ENCODE measurements at regions not wholly inside any gene's neighbourhood (a gene's known extent, or its start where the extent isn't known, plus 50 kb on each side); places are given as distances from the start of the nearest gene placed in this dataset.

DNA sequence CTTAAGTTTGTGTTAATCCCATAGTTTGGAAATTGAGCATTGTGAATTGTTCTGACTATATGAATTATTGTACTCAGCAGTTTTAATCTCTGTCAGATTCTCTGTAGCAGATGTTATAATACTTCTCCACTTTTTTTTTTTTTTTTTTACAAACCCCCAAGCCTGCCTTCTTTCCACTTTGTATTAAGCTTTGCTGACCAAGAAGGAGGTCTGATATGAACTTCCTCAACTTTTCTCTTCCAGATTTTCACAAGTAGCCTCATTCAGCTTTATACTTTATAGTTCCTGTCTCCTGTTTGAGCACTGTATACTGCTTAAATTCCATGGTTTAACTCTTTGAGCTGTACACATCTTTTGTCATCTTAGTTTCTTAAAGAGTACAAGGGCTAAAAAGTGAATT, 105.0 kb downstream of the HAUS1 start:
- TF ChIP-seq EZH2 (IDR thresholded peaks at IDR 0.05), result no peak
- TF ChIP-seq, protein P1, sequence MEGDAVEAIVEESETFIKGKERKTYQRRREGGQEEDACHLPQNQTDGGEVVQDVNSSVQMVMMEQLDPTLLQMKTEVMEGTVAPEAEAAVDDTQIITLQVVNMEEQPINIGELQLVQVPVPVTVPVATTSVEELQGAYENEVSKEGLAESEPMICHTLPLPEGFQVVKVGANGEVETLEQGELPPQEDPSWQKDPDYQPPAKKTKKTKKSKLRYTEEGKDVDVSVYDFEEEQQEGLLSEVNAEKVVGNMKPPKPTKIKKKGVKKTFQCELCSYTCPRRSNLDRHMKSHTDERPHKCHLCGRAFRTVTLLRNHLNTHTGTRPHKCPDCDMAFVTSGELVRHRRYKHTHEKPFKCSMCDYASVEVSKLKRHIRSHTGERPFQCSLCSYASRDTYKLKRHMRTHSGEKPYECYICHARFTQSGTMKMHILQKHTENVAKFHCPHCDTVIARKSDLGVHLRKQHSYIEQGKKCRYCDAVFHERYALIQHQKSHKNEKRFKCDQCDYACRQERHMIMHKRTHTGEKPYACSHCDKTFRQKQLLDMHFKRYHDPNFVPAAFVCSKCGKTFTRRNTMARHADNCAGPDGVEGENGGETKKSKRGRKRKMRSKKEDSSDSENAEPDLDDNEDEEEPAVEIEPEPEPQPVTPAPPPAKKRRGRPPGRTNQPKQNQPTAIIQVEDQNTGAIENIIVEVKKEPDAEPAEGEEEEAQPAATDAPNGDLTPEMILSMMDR (IDR thresholded peaks at IDR 0.05 in 2 of 3, conservative IDR thresholded peaks at IDR 0.05 in 1 of 3; ENCODE audit: borderline replicate concordance in 1 of 3, insufficient read depth in 1 of 3, low read depth in 2 of 3, low read length in 2 of 3), result no peak
- TF ChIP-seq FOSL1 (IDR thresholded peaks at IDR 0.05; ENCODE audit: low read depth), result no peak
- TF ChIP-seq POLR2A (IDR thresholded peaks at IDR 0.05; ENCODE audit: borderline replicate concordance, extremely low read depth, insufficient read depth, insufficient read length), result no peak

Measured in HCT116 (cell line).